PC-3 (cell line): ENCODE measurements at regions not wholly inside any gene's neighbourhood (a gene's known extent, or its start where the extent isn't known, plus 50 kb on each side); places are given as distances from the start of the nearest gene placed in this dataset.

Source experiments
- ATAC-seq: fragments of 200-7000 bp; cut with Tn5 transposase; 2 replicates; pipeline ENCODE4 v1.9.1; 2020; ENCODE audit warnings: mild to moderate bottlenecking, moderate library complexity
- BruUV-seq: library from RNA; stranded (reverse); fragments of 400-500 nt; replicated peaks from 2 replicates; lab custom pipeline; 2021; lab: Mats Ljungman, UMichigan
- CTCF ChIA-PET: fragments of 300-600 bp; sonication (Branson Sonifier 250); formaldehyde crosslinking; loops from one replicate; lab custom pipeline; 2022; ENCODE audit warnings: antibody characterized with exemption; lab: Charles Lee
- POLR2A ChIA-PET: fragments of 300-600 bp; sonication (Branson Sonifier 250); formaldehyde crosslinking; loops from one replicate; lab custom pipeline; 2022; ENCODE audit warnings: antibody characterized with exemption; ENCODE audit not compliant: unreplicated experiment; lab: Charles Lee
- DNase-seq: peaks from one replicate; pipeline ENCODE4 v3.0.0-alpha.2; 2015
- H2AFZ ChIP-seq: fragments of 300-600 bp; sonication (generic); 2 replicates; pipeline ENCODE4 v1.6.0; 2016; ENCODE audit warnings: antibody characterized with exemption, low read length
- H3F3A ChIP-seq: fragments of 300-600 bp; sonication (generic); one replicate; pipeline ENCODE4 v1.6.0; 2017; ENCODE audit warnings: antibody characterized with exemption, low read length, control low read depth, mild to moderate bottlenecking; ENCODE audit not compliant: unreplicated experiment
- H3K27ac ChIP-seq: fragments of 300-600 bp; sonication (generic); 2 replicates; pipeline ENCODE4 v1.5.1; 2016; ENCODE audit warnings: mild to moderate bottlenecking, low read length
- H3K27me3 ChIP-seq: fragments of 300-600 bp; sonication (generic); 2 replicates; pipeline ENCODE4 v1.6.1; 2016; ENCODE audit warnings: low read length, mixed read lengths
- H3K36me3 ChIP-seq: fragments of 300-600 bp; sonication (generic); 2 replicates; pipeline ENCODE4 v1.6.1; 2016; ENCODE audit warnings: low read depth, mixed run types, low read length, mixed read lengths
- H3K4me1 ChIP-seq: fragments of 300-600 bp; sonication (generic); 2 replicates; pipeline ENCODE4 v1.5.1; 2016; ENCODE audit warnings: low read length; ENCODE audit not compliant: insufficient read depth
- H3K4me2 ChIP-seq: fragments of 300-600 bp; sonication (generic); 2 replicates; pipeline ENCODE4 v1.6.0; 2016; ENCODE audit warnings: low read length
- H3K4me3 ChIP-seq: fragments of 300-600 bp; sonication (generic); 2 replicates; pipeline ENCODE4 v1.5.1; 2016; ENCODE audit warnings: mild to moderate bottlenecking, low read length, mixed read lengths
- H3K79me2 ChIP-seq: fragments of 300-600 bp; sonication (generic); 2 replicates; pipeline ENCODE4 v1.6.1; 2017; ENCODE audit warnings: low read length, mixed read lengths
- H3K9ac ChIP-seq: fragments of 300-600 bp; sonication (generic); 2 replicates; pipeline ENCODE4 v1.6.0; 2016; ENCODE audit warnings: mild to moderate bottlenecking, low read length
- H3K9me2 ChIP-seq: fragments of 300-600 bp; sonication (generic); replicated peaks from 2 replicates; pipeline ENCODE4 v1.6.1; 2016; ENCODE audit warnings: mixed run types, low read length, mixed read lengths
- H3K9me3 ChIP-seq: fragments of 300-600 bp; sonication (generic); 2 replicates; pipeline ENCODE4 v1.6.1; 2016; ENCODE audit warnings: low read length, mixed read lengths
- H4K20me1 ChIP-seq: fragments of 300-600 bp; sonication (generic); 2 replicates; pipeline ENCODE4 v1.6.1; 2016; ENCODE audit warnings: low read length, mixed read lengths
- CTCF ChIP-seq: fragments of 300-600 bp; sonication (generic); conservative IDR thresholded peaks from 2 replicates; pipeline ENCODE4 v1.5.1; 2017; ENCODE audit warnings: antibody characterized with exemption, low read depth, mild to moderate bottlenecking, low read length
- EZH2 ChIP-seq: fragments of 300-600 bp; sonication (generic); IDR thresholded peaks from one replicate; pipeline ENCODE4 v1.6.1; 2017; ENCODE audit warnings: antibody characterized with exemption, mild to moderate bottlenecking, low read length; ENCODE audit not compliant: unreplicated experiment
- EZH2phosphoT487 ChIP-seq: fragments of 300-600 bp; sonication (generic); IDR thresholded peaks from 2 replicates; pipeline ENCODE4 v1.6.1; 2018; ENCODE audit warnings: mild to moderate bottlenecking, antibody characterized with exemption, low read length, borderline replicate concordance
- intact Hi-C: fragments of 100-400 bp; cut with micrococcal nuclease; formaldehyde crosslinking; loops from 2 replicates; pipeline ENCODE4 v1.9.0; 2023

GRCh38 chr3:124434176-124434575, 296.1 kb upstream of the UMPS start:
- Histone ChIP-seq H3F3A (peaks cover 4% of the 10 kb centered on the region), H3K79me2 (no peaks in the 10 kb centered on the region), H4K20me1 (no peaks in the 10 kb centered on the region), H3K9ac (no peak overlapping the region), H3K9me3 (no peaks in the 10 kb centered on the region), H3K4me1 (peaks cover 13% of the 10 kb centered on the region), H3K27ac (no peak overlapping the region), H2AFZ (no peak overlapping the region), H3K27me3 (no peaks in the 10 kb centered on the region), H3K36me3 (no peaks in the 10 kb centered on the region), H3K4me3 (no peak overlapping the region), H3K9me2 (no peaks in the 10 kb centered on the region), H3K4me2 (no peak overlapping the region)
- TF ChIP-seq EZH2, result no peak
- no peak for TF ChIP-seq CTCF
- TF ChIP-seq EZH2phosphoT487, result no peak
- ChIA-PET POLR2A (no interaction called here), CTCF (no interaction called here)
- BruUV-seq, result no TSS peak
- DNase-seq, result no peak
- ATAC-seq, result no peak
- intact Hi-C loops, result no loop called here

DNA sequence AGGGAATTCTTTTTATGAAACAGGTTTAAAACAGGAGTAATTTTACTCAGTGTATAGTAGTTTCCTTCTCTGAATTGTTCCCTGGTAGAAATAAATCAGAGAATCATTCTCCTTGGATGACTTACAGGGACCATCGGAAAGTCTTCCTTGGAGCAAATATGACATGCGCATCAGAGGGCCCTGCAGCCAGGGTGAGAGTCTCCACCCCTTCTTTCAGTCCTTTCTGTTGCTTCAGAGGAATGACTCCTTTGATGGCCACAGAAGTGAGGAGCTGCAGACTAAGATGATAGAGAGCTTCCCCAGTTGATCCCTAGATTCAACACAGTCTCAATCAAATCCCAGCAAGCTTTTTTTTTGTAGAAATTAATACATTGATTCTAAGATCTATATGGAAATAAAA, 294.8 kb upstream of the UMPS start:
- ChIA-PET POLR2A (no interaction called here), CTCF (no interaction called here)
- H3K4me1 ChIP-seq, result 0 out of 2 replicates have a peak, but pooled peaks cover under 1% of the 10 kb centered on the region
- ATAC-seq (no peak), DNase-seq (no peak)
- no peaks in the 10 kb centered on the region for H3K36me3 ChIP-seq
- no peaks in the 10 kb centered on the region for H4K20me1 ChIP-seq
- H3F3A ChIP-seq, result no peaks in the 10 kb centered on the region
- no peaks in the 10 kb centered on the region for H3K79me2 ChIP-seq
- no peaks in the 10 kb centered on the region for H3K9me2 ChIP-seq
- H3K27me3 ChIP-seq, result no peaks in the 10 kb centered on the region
- no TSS peak for BruUV-seq
- intact Hi-C loops, result no loop called here
- no peak overlapping the region for H3K4me3 ChIP-seq
- H3K9me3 ChIP-seq, result no peaks in the 10 kb centered on the region
- no peak overlapping the region for H2AFZ ChIP-seq
- TF ChIP-seq CTCF (no peak), EZH2phosphoT487 (no peak), EZH2 (no peak)
- no peak overlapping the region for H3K9ac ChIP-seq
- H3K4me2 ChIP-seq, result no peak overlapping the region
- H3K27ac ChIP-seq, result no peak overlapping the region

DNA sequence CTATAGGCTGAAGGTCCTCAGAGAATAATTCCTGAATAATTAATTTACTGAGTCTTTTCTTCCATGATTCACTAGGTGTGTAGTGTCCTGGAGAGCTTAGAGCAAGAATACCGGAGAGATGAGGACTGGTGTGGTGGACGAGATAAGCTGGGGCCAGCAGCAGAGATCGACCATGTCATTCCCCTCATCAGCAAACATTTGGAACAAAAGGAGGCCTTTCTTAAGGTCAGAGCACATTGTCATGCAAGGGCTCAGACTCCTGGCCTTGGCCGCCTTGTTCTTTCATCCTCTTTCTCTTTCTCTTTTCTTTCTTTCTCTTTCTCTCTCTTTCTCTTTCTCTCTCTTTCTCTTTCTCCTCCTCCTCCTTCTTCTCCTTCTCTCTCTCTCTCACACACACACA, 291.4 kb upstream of the UMPS start:
- no peak for ATAC-seq
- no TSS peak for BruUV-seq

More for the DNA sequence above, 291.4 kb upstream of the UMPS start:
- TF ChIP-seq EZH2phosphoT487 (no peak), EZH2 (no peak), CTCF (no peak)
- H3K9me3 ChIP-seq, result no peaks in the 10 kb centered on the region
- H2AFZ ChIP-seq, result no peak overlapping the region
- no peaks in the 10 kb centered on the region for H3K27me3 ChIP-seq
- DNase-seq, result no peak
- H3K36me3 ChIP-seq, result no peaks in the 10 kb centered on the region
- no peak overlapping the region for H3K4me2 ChIP-seq
- no peaks in the 10 kb centered on the region for H4K20me1 ChIP-seq
- no peak overlapping the region for H3K9ac ChIP-seq
- intact Hi-C loops, result no loop called here
- no peak overlapping the region for H3K4me3 ChIP-seq
- ChIA-PET CTCF (interaction anchor here (0.6 kb wide), 1 partner anchor 466 kb away, joined by 3 read pairs; no protein-coding TSS in a partner anchor), POLR2A (no interaction called here)
- no peaks in the 10 kb centered on the region for H3F3A ChIP-seq
- no peaks in the 10 kb centered on the region for H3K4me1 ChIP-seq
- H3K79me2 ChIP-seq, result no peaks in the 10 kb centered on the region
- no peaks in the 10 kb centered on the region for H3K9me2 ChIP-seq
- no peak overlapping the region for H3K27ac ChIP-seq
